LNCaP clone FGC (cell line): ENCODE measurements at regions not wholly inside any gene's neighbourhood (a gene's known extent, or its start where the extent isn't known, plus 50 kb on each side); places are given as distances from the start of the nearest gene placed in this dataset.

Source experiments
- DNase-seq: peaks from one replicate; pipeline ENCODE4 v3.0.0-alpha.2; 2011; ENCODE audit warnings: low read depth
- H3K4me3 ChIP-seq: 2 replicates; pipeline ENCODE4 v1.5.1; 2011; ENCODE audit warnings: mild to moderate bottlenecking, low read depth, low read length, control low read depth
- TF ChIP-seq, protein P1 (sequence below): IDR thresholded peaks from 2 replicates; pipeline ENCODE4 v1.5.1; 2012; ENCODE audit warnings: mild to moderate bottlenecking; ENCODE audit not compliant: control insufficient read depth, insufficient read depth; ENCODE audit errors: extremely low read depth

DNA sequence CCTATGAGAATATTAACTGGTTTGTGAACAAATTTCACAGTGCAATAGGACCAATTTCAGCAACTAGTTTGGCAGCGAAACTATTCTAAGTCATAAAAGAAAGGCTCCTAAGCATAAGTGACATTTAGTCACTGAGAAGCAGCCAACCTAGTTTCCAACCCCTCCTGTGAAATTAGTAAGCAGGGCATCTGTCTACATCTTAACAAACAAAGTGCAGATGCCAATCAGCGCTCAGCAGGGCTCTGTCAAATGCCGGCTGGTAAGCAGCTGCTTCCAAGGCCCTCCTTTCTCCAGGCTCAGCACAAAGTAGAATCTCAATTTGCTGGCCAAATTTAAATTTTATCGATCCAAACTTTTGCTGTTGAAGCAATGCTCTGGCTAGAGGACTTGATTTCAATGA is 124.7 kb downstream of the ICOS start:
- TF ChIP-seq, protein P1, sequence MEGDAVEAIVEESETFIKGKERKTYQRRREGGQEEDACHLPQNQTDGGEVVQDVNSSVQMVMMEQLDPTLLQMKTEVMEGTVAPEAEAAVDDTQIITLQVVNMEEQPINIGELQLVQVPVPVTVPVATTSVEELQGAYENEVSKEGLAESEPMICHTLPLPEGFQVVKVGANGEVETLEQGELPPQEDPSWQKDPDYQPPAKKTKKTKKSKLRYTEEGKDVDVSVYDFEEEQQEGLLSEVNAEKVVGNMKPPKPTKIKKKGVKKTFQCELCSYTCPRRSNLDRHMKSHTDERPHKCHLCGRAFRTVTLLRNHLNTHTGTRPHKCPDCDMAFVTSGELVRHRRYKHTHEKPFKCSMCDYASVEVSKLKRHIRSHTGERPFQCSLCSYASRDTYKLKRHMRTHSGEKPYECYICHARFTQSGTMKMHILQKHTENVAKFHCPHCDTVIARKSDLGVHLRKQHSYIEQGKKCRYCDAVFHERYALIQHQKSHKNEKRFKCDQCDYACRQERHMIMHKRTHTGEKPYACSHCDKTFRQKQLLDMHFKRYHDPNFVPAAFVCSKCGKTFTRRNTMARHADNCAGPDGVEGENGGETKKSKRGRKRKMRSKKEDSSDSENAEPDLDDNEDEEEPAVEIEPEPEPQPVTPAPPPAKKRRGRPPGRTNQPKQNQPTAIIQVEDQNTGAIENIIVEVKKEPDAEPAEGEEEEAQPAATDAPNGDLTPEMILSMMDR = no peak
- H3K4me3 ChIP-seq = no peak overlapping the region
- DNase-seq = no peak

DNA sequence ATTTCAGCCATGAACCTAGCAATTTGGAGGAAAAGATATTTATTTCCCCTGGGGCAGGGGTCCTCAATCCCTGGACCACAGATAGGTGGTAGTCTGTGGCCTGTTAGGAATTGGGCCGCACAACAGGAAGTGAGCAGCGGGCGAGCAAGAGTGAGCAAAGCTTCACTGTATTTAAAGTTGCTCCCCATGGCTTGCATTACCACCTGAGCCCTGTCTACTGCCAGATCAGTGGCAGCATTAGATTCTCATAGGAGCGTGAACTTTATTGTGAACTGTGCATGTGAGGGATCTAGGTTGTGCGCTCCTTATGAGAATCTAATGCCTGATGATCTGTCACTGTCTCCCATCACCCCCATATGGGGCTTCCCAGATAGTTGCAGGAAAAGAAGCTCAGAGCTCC is 127.6 kb downstream of the ICOS start:
- no peak overlapping the region for H3K4me3 ChIP-seq
- no peak for DNase-seq
- TF ChIP-seq, protein P1 = no peak

DNA sequence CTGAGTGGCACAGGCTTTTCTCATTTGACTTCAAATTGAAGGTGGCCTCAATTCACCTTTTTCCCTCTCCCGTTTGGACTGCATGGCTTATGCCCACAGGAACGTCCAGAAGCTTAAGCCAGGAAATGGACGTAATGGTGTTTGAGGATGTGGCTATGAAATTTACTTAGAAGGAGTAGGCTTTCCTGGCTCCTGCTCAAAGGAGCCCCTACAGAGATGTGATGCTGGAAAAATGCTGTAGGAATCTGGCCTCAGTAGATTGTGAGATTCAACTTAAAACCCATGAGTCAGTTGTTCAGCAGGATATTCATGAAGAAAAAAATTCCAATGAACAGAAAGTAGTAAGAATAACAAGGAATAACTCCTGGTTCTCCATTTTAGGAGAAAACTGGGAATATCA is 129.0 kb downstream of the ICOS start:
- no peak for DNase-seq
- H3K4me3 ChIP-seq = no peak overlapping the region
- TF ChIP-seq, protein P1 = no peak

DNA sequence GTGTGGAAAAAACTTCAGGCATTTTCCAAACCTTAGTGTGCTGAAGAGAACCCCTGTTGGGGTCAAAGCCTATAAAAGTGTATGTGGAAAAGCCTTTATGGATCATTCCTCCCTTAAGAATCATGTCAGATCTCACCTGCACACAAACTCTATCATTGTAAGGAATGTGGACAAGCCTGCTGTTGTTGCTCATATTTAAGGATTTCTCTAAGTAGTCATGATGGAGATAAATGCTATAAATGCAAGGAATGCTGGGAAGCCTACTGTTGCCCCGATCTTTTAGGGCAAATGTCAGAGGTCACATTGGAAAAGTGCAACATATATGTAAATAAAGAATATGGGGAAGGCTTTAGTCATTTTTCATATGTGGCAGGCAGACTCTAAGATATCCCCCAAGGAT is 129.5 kb downstream of the ICOS start:
- H3K4me3 ChIP-seq = no peak overlapping the region
- TF ChIP-seq, protein P1 = no peak
- no peak for DNase-seq

GRCh38 chr2:204069804-204070203 is 133.2 kb downstream of the ICOS start:
- H3K4me3 ChIP-seq = no peak overlapping the region
- DNase-seq = no peak
- TF ChIP-seq, protein P1 = no peak

DNA sequence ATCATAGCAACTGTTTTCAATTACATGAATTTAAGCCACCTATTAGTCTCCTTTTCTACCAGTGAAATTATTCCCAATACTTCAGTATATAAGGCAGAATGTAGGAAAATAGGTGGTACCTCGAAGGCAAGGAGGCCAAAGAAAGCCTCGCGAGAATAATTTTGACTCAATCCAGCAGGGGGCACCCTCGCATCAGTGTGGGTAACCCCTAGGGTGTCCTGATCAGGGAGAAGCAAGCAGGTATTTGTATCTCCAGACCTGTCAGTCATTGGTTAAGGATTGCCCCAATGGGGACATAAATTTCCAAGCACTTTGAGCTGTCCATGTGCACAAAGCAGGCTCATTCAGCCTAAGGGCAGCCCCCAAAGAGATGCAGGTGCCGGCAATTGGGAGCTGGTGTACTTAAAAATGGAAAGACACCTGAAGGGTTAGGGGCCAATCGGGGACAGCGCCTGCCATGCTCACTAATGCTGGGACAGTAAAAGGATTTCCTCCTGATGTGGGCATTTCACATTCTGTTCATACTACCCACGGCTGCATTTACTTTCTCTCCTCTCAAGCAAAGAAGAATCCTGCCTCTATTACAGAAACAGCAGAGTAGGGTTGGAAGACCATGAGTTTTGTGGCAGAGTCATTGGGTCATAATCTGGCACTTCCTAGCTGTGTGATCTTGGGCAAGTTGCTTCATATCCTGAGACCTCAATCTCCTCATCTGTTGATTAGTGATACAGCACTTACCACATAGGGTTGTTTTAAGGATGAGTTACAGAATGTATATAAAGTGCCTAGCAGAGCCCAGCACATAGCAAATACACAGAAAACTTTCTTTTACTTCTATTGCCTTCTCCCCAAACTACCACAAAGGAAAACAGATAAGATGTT is 136.1 kb downstream of the ICOS start:
- TF ChIP-seq, protein P1 = peak; percentile 62
- no peak for DNase-seq
- H3K4me3 ChIP-seq = no peak overlapping the region

DNA sequence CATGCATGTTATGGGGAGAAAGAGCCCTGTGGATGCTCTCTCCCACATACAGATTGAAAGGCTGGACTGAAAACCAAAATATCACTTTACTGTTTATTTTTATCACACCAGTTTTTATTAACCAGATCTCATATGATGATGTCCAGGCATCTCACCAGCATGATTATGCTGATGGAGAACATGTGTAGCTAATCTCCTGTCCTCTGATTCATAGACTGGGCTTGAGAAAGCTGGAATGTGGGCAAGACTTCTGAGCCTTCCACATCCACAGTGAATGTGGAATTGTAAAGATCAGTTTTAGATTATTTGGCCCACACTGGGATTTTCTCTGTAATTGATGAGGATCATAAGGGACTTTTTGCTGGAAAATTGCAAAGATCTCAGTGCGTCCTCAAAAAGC is 137.9 kb downstream of the ICOS start:
- DNase-seq = no peak
- no peak overlapping the region for H3K4me3 ChIP-seq
- TF ChIP-seq, protein P1 = no peak
